Body of pancreas (tissue), 4 donors: ENCODE measurements at regions not wholly inside any gene's neighbourhood (a gene's known extent, or its start where the extent isn't known, plus 50 kb on each side); places are given as distances from the start of the nearest gene placed in this dataset.

Experiments
- CTCF ChIP-seq, 7 experiments: fragments of 450-650 bp in 4 of 7; fragments of 200-600 bp in 3 of 7; sonication (generic) in 3 of 7; IDR thresholded peaks; one replicate each; pipeline ENCODE4 v1.5.1; 2016 to 2019; ENCODE audit warnings: antibody characterized with exemption in 7 of 7
- POLR2A ChIP-seq, 3 donors: fragments of 450-650 bp; IDR thresholded peaks; one replicate each; pipeline ENCODE4 v1.6.1; 2016; ENCODE audit warnings: antibody characterized with exemption in 3 of 3, mild to moderate bottlenecking in 2 of 3

- TF ChIP-seq CTCF (IDR thresholded peaks at IDR 0.05) (no peak), POLR2A (IDR thresholded peaks at IDR 0.05) (no peak)
These were observed 692.7 kb upstream of the MGAT4C start for GRCh38 chr12:86948851-86949250.
